CD4-positive, alpha-beta T cell treated with Interferon alpha-2 for 1 hour (primary cell): ENCODE measurements at regions not wholly inside any gene's neighbourhood (a gene's known extent, or its start where the extent isn't known, plus 50 kb on each side); places are given as distances from the start of the nearest gene placed in this dataset.
A peak's percentile ranks its signal among the peaks of the same experiment; 100 is the strongest.

Experiments
- DNase-seq, 2 donors: peaks; one replicate each; pipeline ENCODE4 v3.0.0-alpha.2; 2020 to 2022

GRCh38 chr9:108600896-108601295, 254.9 kb downstream of the ACTL7B start:
- DNase-seq = no peak

DNA sequence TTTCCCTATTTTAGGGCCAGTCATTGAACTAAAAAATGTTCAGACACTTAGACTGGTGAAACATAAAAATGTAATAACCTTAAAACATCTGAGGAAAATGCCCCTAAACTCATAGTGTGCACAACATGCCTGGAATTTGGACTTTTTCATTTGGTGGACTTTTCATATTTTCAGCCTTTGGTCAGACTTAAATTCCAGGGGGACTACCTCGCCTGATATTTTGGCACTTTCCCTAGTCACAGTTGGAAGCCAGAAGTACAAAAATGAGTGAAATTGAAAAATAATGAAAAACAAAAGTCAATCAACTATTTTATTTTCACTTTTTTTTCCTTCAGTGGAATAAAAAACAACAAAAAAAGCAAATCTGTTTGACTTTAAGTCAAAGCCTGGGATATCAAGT, 256.2 kb downstream of the ACTL7B start:
- no peak for DNase-seq

- no peak for DNase-seq
Measured at GRCh38 chr9:108591121-108591520, 264.7 kb downstream of the ACTL7B start.

DNA sequence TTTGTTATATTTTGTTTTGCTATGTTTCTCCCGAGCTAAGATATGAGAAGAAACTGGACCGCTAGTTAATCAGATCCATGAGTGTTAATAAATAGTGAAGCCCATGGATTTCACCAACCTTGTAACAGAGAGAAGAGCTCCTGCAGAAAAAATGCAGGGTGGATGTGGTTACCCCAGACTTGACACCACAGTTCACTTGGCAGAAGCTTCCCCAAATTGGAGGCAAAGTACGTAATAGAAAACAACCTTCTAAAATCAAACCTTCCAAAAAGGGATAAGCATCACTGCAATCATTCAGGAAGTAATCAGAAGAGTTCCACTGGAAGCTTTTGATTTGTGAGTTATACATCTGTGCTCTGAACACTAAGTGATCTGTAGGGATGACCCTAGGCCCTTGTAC, 267.5 kb downstream of the ACTL7B start:
- no peak for DNase-seq

GRCh38 chr9:108586471-108587139, 269.2 kb downstream of the ACTL7B start:
- no peak for DNase-seq

DNA sequence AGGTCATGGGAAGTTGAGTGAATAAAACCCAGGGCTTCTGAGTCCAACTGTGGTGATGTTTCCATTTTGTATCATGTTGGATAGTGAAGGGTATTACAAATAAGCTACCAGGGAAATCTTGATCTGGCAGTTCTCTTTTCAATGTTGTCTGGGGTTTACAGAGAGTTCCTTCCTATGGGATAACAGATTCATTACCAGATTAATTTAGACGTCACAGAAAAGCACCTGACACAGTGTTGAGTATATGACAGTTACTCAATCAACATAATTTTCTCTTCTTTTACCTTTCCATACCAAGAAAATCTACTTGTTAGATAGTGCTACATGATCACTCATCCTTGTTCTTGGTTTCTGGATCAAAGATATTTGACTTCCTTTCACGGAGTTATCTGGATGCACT, 270.9 kb downstream of the ACTL7B start:
- no peak for DNase-seq

- no peak for DNase-seq
Measured at GRCh38 chr9:108582726-108583125, 273.1 kb downstream of the ACTL7B start.

DNA sequence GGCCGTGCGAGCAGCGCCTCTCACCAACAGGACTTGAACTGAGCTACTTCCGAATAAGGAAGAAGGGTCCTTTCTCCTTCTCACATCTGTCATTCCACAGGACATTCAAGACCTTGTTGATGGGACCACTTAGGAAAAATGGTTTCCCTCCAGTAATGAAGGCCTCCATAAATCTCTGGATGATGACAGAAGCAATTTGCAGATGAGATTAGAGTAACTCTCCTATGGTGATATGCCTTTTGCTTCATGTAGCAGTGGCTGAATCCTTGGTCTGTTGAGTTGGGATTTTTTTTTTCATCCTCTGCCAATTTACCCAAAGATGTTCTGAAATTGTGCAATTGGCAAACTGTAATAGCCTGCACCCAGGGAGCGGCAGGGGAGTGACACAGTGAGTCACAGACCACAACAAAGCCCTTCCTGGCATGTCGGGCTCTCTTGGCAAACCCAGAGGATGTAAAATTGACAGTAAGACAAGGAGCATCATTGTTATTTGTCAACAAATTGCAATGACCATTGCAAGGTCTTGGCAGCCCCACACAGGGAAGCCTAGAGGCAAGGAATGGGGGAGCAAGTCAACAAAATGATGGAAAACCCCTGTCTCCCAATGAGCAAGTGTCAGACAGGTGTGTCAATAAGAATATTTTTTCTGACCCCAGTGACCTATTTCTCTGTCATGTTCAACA, 275.9 kb downstream of the ACTL7B start:
- DNase-seq = peak in 1 of 2 donors; percentile 40

- no peak for DNase-seq
Measured at GRCh38 chr9:108575276-108575675, 280.5 kb downstream of the ACTL7B start.

- no peak for DNase-seq
Measured at GRCh38 chr9:108569624-108570023, 286.2 kb downstream of the ACTL7B start.

- no peak for DNase-seq
Measured at GRCh38 chr9:108568093-108568492, 287.7 kb downstream of the ACTL7B start.

DNA sequence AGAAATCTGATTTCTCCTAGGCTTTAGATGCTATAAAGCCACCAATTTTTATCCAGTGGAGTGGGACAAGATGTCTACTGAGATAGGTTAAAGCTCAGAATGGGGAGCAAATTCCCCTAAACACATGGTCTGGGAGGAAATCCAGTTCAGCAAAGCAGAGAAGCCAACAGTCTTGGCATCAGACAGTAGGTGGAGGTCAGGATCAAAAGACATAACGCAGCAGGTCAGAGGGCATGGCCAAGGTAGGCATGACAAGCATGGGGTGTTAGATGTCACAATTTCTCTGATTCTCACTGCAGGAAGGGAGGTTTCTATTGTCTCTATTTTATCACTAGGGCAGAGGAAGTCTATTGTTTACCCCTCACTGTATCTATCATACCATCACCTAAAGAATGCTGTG, 288.2 kb downstream of the ACTL7B start:
- no peak for DNase-seq

- DNase-seq = peak; percentile 12
Measured at GRCh38 chr9:108565651-108566378, 290.0 kb downstream of the ACTL7B start.

DNA sequence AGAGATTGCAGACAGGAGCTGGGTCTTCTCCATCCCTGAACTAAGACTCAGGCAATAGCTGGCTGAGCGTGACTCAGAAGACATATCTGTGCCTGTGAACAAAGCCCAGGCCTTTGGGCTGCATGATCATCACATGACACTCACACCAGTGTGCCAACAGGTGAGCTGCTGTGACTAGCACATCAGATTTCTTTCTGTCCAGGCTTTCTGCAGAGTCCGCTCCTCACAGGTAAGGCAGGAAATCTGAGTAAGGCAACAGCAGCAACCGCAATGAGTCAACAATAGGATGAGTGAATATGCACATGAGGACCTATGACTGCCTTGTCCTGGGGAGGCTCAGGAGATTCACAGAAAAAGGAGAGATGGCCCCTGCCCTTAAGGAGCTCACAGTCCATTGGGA, 293.6 kb downstream of the ACTL7B start:
- no peak for DNase-seq

DNA sequence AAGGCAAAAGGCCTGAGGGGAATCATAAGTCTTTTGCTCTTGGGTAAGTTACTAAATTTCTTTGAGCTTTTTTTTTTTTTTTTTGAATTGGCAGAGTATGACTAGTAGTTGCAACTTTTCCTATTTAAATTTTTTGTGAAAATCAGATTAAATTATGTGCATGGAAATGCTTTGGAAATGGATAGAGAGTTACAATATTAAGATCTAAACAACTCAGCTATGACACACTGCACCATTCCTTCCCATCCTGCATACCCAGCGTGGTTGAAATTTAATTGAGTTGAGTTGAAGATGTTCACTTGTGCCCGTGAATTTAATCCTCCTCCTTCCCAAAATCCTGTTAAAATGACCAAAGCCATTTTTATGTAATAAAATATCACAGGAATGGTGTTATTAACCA, 296.4 kb downstream of the ACTL7B start:
- DNase-seq = no peak

GRCh38 chr9:108554831-108555230, 301.0 kb downstream of the ACTL7B start:
- DNase-seq = no peak

DNA sequence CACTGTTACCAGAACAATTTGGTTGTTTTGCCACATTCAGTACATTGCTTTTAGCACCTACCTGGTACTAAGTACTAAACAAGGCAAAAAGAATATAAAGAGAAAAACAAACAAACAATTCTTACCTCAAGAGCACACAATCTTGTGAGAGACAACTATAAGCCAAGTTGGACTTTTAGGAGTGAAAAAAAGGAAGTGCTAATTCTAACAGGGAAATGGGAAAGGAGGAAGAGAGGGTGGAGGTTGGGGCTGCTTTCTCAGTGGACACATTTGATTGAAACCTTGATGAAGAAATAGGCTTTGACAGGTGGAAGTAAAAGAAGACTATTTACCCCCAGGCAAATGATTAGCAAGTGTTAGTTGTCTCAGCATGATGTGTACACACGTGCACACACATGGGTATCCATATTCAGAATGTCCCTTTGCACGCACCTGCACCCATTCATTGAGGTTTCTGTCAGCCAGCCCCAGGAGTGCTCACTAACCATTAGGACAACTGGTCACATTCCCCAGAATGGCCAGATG, 302.6 kb downstream of the ACTL7B start:
- no peak for DNase-seq

GRCh38 chr9:108552459-108553040, 303.2 kb downstream of the ACTL7B start:
- DNase-seq = no peak

DNA sequence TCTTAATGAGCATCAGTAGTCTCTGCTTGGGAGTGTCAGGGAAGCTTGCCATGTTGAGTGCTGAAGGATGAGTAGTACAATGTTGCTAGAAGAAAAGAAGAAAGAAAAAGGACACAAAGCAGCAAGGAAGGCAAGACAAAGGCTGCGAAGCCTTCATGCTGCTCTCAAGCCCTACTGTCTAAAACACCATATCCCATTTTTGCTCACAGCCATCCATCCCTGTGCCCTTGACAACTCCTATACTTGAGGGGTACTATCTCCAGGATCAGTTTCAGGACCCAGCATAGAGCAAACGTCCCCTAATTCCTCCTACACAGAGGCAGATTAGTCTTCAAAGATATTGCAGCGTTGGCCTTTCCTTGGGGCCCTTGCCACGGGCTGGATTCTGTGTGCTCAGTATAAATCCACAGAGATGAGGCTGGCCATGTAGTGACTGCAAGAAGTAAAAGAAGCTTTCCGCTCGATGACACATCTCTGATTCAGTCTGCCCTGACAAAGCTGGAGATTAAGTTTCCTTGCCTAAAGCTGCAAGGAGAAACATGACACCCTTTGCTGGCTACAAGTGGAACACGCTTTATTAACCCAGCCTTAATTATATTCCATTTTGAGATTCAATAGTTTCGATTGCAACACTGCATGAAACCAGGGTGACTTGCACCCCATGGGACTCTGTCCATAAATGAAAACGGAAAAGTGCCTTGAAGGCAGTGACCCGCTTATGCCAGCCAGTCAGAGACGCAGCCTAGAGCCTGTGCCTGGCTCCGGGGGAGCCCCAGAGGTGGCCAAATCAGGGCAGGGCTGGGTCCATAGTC, 304.6 kb downstream of the ACTL7B start:
- DNase-seq = no peak

- no peak for DNase-seq
Measured at GRCh38 chr9:108550106-108550505, 305.7 kb downstream of the ACTL7B start.

DNA sequence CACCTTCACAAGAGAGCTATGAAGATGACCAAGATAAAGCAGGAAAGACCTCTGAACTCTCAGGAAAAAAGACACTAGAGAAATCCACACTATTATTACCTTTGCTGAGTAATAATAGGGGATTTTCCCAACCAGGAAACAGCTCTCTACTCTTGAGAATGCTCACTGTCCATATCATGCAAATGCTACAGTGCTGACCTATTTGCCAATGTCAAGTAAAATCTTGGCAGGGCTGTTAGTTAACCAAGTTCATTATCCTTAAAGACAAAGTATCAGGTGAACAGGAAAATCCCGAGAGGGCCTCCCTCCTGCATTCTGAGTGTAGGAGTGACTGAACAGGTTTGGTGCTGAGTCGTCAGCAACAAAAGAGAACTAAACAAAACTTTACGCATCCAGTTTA, 306.6 kb downstream of the ACTL7B start:
- DNase-seq = no peak

DNA sequence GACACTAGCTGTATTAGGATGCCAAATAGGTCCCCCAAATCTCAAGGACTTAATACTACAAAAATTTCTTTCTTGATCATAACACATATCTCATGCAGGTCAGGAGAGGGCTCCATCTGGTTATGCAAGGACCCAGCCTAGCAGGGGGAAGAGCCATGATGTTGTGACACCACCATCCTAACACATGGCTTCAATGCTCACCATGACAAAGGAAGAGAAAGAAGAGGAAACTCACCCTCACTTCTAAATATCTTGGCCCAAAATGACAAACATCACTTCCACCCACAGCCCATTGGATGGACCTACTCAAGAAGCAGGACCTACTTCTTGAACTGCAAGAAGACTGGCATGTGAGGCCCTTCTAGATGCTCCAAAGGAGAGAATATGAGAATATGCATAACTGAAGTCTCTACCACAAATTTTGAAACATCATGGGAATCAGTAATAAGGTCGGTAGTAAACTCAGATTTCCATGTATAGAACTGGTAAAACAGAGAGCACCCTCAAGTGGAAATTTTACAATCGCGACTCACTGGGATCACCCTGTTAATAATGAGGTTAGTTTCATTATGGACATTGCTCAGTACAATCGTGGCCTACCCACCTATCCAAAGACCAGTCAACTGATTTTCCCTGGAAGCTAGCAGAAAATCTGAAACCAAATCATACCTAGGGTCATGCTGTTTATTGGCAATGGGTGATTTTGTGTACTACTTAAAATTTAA, 308.2 kb downstream of the ACTL7B start:
- no peak for DNase-seq
